GM18505 (cell line): ENCODE measurements at regions not wholly inside any gene's neighbourhood (a gene's known extent, or its start where the extent isn't known, plus 50 kb on each side); places are given as distances from the start of the nearest gene placed in this dataset.

ENCODE experiments used
- ATAC-seq: cut with Tn5 transposase; IDR thresholded peaks from one replicate; pipeline ENCODE4 v1.9.1; 2021; ENCODE audit not compliant: unreplicated experiment
- POLR2A ChIP-seq: IDR thresholded peaks from 4 replicates; pipeline ENCODE4 v1.6.1; 2011; ENCODE audit warnings: borderline replicate concordance; ENCODE audit not compliant: insufficient read depth, insufficient read length; ENCODE audit errors: extremely low read depth

DNA sequence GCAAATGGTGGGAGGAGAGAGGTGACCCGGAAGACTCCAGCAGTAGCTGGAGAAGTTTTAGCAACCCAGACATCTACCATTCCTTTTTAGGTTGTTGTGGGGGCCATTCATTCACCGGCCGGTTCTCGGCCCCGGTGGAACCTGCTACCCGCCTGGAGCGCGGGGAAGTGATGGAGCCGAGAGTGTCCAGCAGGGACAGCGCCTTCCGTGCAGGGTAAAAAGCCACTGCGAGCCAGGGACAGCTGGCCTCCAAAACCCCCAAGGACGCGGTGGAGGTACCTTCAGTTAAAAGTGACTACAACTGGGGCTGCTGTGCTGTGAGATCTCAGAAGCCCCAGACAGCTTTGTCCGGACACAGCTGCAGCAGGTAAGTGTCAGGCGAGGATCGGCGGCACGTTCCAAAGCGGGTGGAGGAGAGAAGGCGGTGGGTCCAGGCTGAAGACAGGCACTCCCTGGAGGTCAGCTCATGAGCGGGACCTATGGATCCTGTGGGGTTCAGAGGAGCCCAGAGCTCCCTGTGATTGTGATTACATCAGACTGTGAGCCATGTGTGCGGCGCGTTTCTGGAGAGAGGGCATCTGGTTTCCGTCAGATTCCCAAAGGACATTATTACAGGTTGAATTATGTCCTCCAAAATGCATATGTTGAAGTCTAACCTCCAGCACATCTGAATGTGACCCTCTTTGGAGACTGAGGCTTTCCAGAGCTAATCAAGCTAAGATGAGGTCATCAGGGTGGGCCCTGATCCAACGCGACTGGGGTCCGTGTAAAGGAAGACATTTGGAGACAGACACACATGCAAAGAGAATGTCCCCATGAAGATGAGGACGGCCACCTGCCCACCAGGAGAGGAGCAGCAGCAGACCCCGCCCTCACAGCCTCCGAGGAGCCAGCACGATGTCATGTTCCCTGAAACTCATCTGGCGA, 276.3 kb downstream of the EIPR1 start:
- no peak for ATAC-seq

GRCh38 chr2:3100386-3100785, 277.2 kb downstream of the EIPR1 start:
- no peak for TF ChIP-seq POLR2A
- ATAC-seq: no peak

More for the DNA sequence above, 276.3 kb downstream of the EIPR1 start:
- TF ChIP-seq POLR2A: no peak

DNA sequence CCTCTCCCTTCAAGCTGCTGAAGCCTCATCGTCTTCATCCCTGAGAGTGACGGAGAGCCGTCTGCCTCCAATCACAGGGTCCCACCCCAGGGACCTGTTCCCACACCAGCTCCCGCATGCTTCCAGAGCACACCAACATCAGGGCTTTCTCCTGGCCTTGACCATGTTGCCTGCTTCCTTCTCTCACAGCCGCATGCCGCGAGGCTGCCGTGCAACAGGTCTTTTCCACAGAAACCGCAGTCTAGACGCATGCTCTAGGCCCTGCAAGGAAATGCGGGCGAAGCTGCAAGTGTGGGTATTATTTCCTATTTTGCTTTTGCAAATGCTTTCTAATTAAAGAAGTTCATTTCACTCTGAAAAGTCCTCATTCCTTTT, 277.8 kb downstream of the EIPR1 start:
- no peak for TF ChIP-seq POLR2A
- ATAC-seq: no peak

- no peak for TF ChIP-seq POLR2A
- no peak for ATAC-seq
Observed at GRCh38 chr2:3099145-3099859, 278.3 kb downstream of the EIPR1 start.

GRCh38 chr2:3098231-3098630, 279.4 kb downstream of the EIPR1 start:
- ATAC-seq: no peak
- TF ChIP-seq POLR2A: no peak

GRCh38 chr2:3097804-3098203, 279.8 kb downstream of the EIPR1 start:
- no peak for TF ChIP-seq POLR2A
- no peak for ATAC-seq

GRCh38 chr2:3094999-3095958, 282.3 kb downstream of the EIPR1 start:
- ATAC-seq: no peak
- no peak for TF ChIP-seq POLR2A

DNA sequence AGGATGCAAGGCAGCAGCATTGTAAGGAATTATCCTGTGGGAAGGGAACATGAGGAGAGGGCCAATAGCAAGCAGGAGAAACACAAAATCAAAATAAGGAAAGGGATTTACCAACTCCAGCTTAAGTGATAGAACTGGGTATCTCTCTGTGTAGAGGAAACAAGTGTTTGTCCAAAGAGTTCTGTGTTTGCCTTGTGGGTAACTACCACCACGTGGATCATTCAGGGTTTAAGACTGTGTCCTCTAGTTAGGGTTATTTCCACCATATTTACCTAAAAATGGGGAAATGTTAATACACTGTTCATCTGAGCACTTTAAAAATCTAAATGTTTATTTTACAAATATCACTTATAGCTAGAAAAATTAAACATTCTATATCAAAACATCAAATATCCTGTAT, 283.3 kb downstream of the EIPR1 start:
- no peak for TF ChIP-seq POLR2A
- ATAC-seq: no peak

- no peak for ATAC-seq
- TF ChIP-seq POLR2A: no peak
Observed at GRCh38 chr2:3091696-3092095, 285.9 kb downstream of the EIPR1 start.

- ATAC-seq: no peak
- TF ChIP-seq POLR2A: no peak
Observed at GRCh38 chr2:3082705-3083104, 294.9 kb downstream of the EIPR1 start.

- TF ChIP-seq POLR2A: no peak
- ATAC-seq: no peak
Observed at GRCh38 chr2:3079959-3080948, 297.4 kb downstream of the EIPR1 start.

- no peak for TF ChIP-seq POLR2A
- ATAC-seq: no peak
Observed at GRCh38 chr2:3079466-3079865, 298.2 kb downstream of the EIPR1 start.
